ENCODE measurements at regions not wholly inside any gene's neighbourhood (a gene's known extent, or its start where the extent isn't known, plus 50 kb on each side); places are given as distances from the start of the nearest gene placed in this dataset.

GRCh38 chr16:17598968-17599367 lies 128.2 kb upstream of the XYLT1 start:
- no peaks in the 10 kb centered on the region for H3K9me3 ChIP-seq
- no peaks in the 10 kb centered on the region for H3K36me3 ChIP-seq
- no peaks in the 10 kb centered on the region for H3K4me1 ChIP-seq (ENCODE audit: insufficient read depth)
- intact Hi-C loops (cut with DNase I): no loop called here
- TF ChIP-seq CTCF (IDR thresholded peaks at IDR 0.05): no peak
- TF ChIP-seq EP300 (IDR thresholded peaks at IDR 0.05): no peak
- no peak for TF ChIP-seq POLR2A (IDR thresholded peaks at IDR 0.05)
- 88 to 96% (median 93%) methylated on average over 1 of the region's 1 CpG for WGBS, 3 donors
- H3K4me3 ChIP-seq: no peak overlapping the region
- no peak for DNase-seq
- H3K27me3 ChIP-seq: no peaks in the 10 kb centered on the region
- H3K27ac ChIP-seq: no peak overlapping the region

- Histone ChIP-seq H3K4me1 (ENCODE audit: insufficient read depth) (no peaks in the 10 kb centered on the region), H3K9me3 (no peaks in the 10 kb centered on the region), H3K36me3 (no peaks in the 10 kb centered on the region), H3K27me3 (no peaks in the 10 kb centered on the region), H3K27ac (no peak overlapping the region), H3K4me3 (no peak overlapping the region)
- intact Hi-C loops (cut with DNase I): no loop called here
- no peak for TF ChIP-seq POLR2A (IDR thresholded peaks at IDR 0.05)
- no peak for TF ChIP-seq EP300 (IDR thresholded peaks at IDR 0.05)
- TF ChIP-seq CTCF (IDR thresholded peaks at IDR 0.05): no peak
- 71 to 79% (median 77%) methylated on average over 12 of the region's 12 CpGs for WGBS, 3 donors
- DNase-seq: no peak
Measured at GRCh38 chr16:17591655-17592405, 121.1 kb upstream of the XYLT1 start.

- H3K27me3 ChIP-seq: no peaks in the 10 kb centered on the region
- H3K4me3 ChIP-seq: no peak overlapping the region
- no peaks in the 10 kb centered on the region for H3K9me3 ChIP-seq
- 62 to 63% (median 62%) methylated on average over 9 of the region's 9 CpGs for WGBS, 3 donors
- TF ChIP-seq EP300 (IDR thresholded peaks at IDR 0.05) (no peak), CTCF (IDR thresholded peaks at IDR 0.05) (no peak), POLR2A (IDR thresholded peaks at IDR 0.05) (no peak)
- no peaks in the 10 kb centered on the region for H3K36me3 ChIP-seq
- H3K27ac ChIP-seq: no peak overlapping the region
- no peak for DNase-seq
- intact Hi-C loops (cut with DNase I): no loop called here
- H3K4me1 ChIP-seq (ENCODE audit: insufficient read depth): no peaks in the 10 kb centered on the region
Measured at GRCh38 chr16:17590711-17591654, 120.2 kb upstream of the XYLT1 start.

GRCh38 chr16:17589898-17590297 lies 119.1 kb upstream of the XYLT1 start:
- intact Hi-C loops (cut with DNase I): no loop called here
- DNase-seq: no peak
- Histone ChIP-seq H3K27ac (no peak overlapping the region), H3K27me3 (no peaks in the 10 kb centered on the region), H3K4me1 (ENCODE audit: insufficient read depth) (no peaks in the 10 kb centered on the region), H3K36me3 (no peaks in the 10 kb centered on the region), H3K4me3 (no peak overlapping the region), H3K9me3 (no peaks in the 10 kb centered on the region)
- no peak for TF ChIP-seq CTCF (IDR thresholded peaks at IDR 0.05)
- TF ChIP-seq EP300 (IDR thresholded peaks at IDR 0.05): no peak
- no peak for TF ChIP-seq POLR2A (IDR thresholded peaks at IDR 0.05)
- 73 to 83% (median 78%) methylated on average over 4 of the region's 4 CpGs for WGBS, 3 donors

All from ovary (tissue), 7 donors.